ENCODE measurements at regions not wholly inside any gene's neighbourhood (a gene's known extent, or its start where the extent isn't known, plus 50 kb on each side); places are given as distances from the start of the nearest gene placed in this dataset.
"Not testable (repeated sequence)": the region's sequence is repeated elsewhere in the genome, so short reads cannot be mapped to it uniquely, and the experiment has no call there.

GRCh38 chr7:25600262-25600920, 372.1 kb upstream of the NPVF start:
- DNase-seq (ENCODE audit: low spot score): no peak
- TF ChIP-seq CTCF (IDR thresholded peaks at IDR 0.05; ENCODE audit: borderline replicate concordance, control extremely low read depth, extremely low read depth, insufficient read depth, missing control alignments): no peak
- in situ Hi-C loops (cut with MboI; ENCODE audit: low sequenced_read_pairs, unreplicated experiment): no loop called here

- in situ Hi-C loops (cut with MboI; ENCODE audit: low sequenced_read_pairs, unreplicated experiment); DNase-seq (ENCODE audit: low spot score): not testable (repeated sequence)
Observed at GRCh38 chr7:25602730-25603426, 374.6 kb upstream of the NPVF start.

DNA sequence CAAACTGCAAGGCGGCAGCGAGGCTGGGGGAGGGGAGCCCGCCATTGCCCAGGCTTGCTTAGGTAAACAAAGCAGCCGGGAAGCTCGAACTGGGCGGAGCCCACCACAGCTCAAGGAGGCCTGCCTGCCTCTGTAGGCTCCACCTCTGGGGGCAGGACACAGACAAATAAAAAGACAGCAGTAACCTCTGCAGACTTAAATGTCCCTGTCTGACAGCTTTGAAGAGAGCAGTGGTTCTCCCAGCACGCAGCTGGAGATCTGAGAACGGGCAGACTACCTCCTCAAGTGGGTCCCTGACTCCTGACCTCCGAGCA, 375.1 kb upstream of the NPVF start:
- DNase-seq (ENCODE audit: low spot score); in situ Hi-C loops (cut with MboI; ENCODE audit: low sequenced_read_pairs, unreplicated experiment): not testable (repeated sequence)

- DNase-seq (ENCODE audit: low spot score): no peak
- in situ Hi-C loops (cut with MboI; ENCODE audit: low sequenced_read_pairs, unreplicated experiment): no loop called here
- TF ChIP-seq CTCF (IDR thresholded peaks at IDR 0.05; ENCODE audit: borderline replicate concordance, control extremely low read depth, extremely low read depth, insufficient read depth, missing control alignments): no peak
Observed at GRCh38 chr7:25611196-25611595, 382.9 kb upstream of the NPVF start.

- DNase-seq (ENCODE audit: low spot score): no peak
- in situ Hi-C loops (cut with MboI; ENCODE audit: low sequenced_read_pairs, unreplicated experiment): no loop called here
- no peak for TF ChIP-seq CTCF (IDR thresholded peaks at IDR 0.05; ENCODE audit: borderline replicate concordance, control extremely low read depth, extremely low read depth, insufficient read depth, missing control alignments)
Observed at GRCh38 chr7:25613912-25614311, 385.6 kb upstream of the NPVF start.

DNA sequence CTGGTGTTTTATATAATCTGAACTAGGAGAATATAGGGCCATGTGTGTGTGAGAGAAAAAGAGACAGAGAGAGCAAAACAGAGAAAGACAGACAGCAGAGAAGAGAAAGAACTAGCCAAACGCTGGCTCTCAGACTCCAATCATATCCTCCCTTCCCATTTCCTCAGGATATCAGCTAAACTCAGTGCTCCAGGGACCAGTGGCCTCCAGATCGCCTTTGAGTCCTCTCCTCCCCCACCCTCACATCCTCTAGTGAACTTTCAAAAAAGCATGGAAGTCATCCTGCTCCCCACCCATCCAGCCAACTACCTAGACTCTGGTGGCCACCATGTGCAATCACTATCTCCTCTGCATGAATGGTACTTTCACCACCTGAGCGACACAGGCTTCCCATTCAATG, 386.1 kb upstream of the NPVF start:
- TF ChIP-seq CTCF (IDR thresholded peaks at IDR 0.05; ENCODE audit: borderline replicate concordance, control extremely low read depth, extremely low read depth, insufficient read depth, missing control alignments): no peak
- in situ Hi-C loops (cut with MboI; ENCODE audit: low sequenced_read_pairs, unreplicated experiment): no loop called here
- no peak for DNase-seq (ENCODE audit: low spot score)

DNA sequence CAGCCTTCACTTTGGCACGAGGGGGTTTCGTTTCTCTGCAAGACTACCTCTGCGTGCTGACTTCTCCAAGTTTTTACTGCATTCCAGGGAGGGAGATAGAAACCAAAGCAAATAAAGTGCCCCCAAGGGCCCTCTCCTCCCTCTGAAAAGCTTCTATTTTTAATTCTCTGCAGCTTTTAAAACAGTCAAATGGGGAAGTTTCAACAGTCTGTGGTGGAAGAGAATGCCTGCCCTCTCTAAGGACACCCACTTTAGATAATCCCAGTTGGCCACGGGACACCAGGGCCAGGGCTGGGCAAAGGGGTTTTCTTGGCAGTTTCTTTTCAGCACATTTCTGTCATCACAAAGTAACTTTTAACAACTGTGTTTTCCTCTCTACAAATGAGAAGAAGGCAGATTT, 386.7 kb upstream of the NPVF start:
- DNase-seq (ENCODE audit: low spot score): no peak
- in situ Hi-C loops (cut with MboI; ENCODE audit: low sequenced_read_pairs, unreplicated experiment): no loop called here
- TF ChIP-seq CTCF (IDR thresholded peaks at IDR 0.05; ENCODE audit: borderline replicate concordance, control extremely low read depth, extremely low read depth, insufficient read depth, missing control alignments): no peak

- no peak for TF ChIP-seq CTCF (IDR thresholded peaks at IDR 0.05; ENCODE audit: borderline replicate concordance, control extremely low read depth, extremely low read depth, insufficient read depth, missing control alignments)
- DNase-seq (ENCODE audit: low spot score): no peak
Observed at GRCh38 chr7:25615593-25615992, 387.3 kb upstream of the NPVF start.

More at GRCh38 chr7:25615593-25615992, 387.3 kb upstream of the NPVF start:
- in situ Hi-C loops (cut with MboI; ENCODE audit: low sequenced_read_pairs, unreplicated experiment): no loop called here
